ENCODE measurements at regions not wholly inside any gene's neighbourhood (a gene's known extent, or its start where the extent isn't known, plus 50 kb on each side); places are given as distances from the start of the nearest gene placed in this dataset.
A peak's percentile ranks its signal among the peaks of the same experiment; 100 is the strongest.

- peak; percentile 38; the same call in 1 of the 2 replicates for TF ChIP-seq GATA2 (IDR thresholded peaks at IDR 0.05; ENCODE audit: low read depth, low read length)
- TF ChIP-seq GATA3 (IDR thresholded peaks at IDR 0.05; ENCODE audit: low read depth, low read length) = no peak
Measured at GRCh38 chr2:136327162-136327852, 209.4 kb upstream of the CXCR4 start.

All from SH-SY5Y (cell line).